Small intestine (tissue), 7 donors: ENCODE measurements at regions not wholly inside any gene's neighbourhood (a gene's known extent, or its start where the extent isn't known, plus 50 kb on each side); places are given as distances from the start of the nearest gene placed in this dataset.

Source experiments
- DNase-seq, 2 donors: peaks; one replicate each; pipeline versions ENCODE4 v3.0.0 to v3.0.0-alpha.2; 2013
- FAIRE-seq: peaks from 2 replicates; lab custom pipeline; 2012; peaks lifted over from hg19 to GRCh38; lab: Jason Lieb, UNC
- H3K27ac ChIP-seq, 3 donors: one replicate each; pipeline ENCODE4 v1.5.1; 2013; ENCODE audit warnings: low read length in 2 of 3, mild to moderate bottlenecking in 2 of 3, control low read depth in 1 of 3, inconsistent platforms in 1 of 3, low read depth in 1 of 3, moderate library complexity in 1 of 3
- H3K27me3 ChIP-seq, 3 donors: one replicate each; pipeline ENCODE4 v1.6.1; 2013; ENCODE audit warnings: low read length in 3 of 3, inconsistent platforms in 1 of 3; ENCODE audit not compliant: control insufficient read depth in 3 of 3, insufficient read depth in 3 of 3
- H3K36me3 ChIP-seq, 3 donors: one replicate each; pipeline ENCODE4 v1.6.1; 2013; ENCODE audit warnings: low read length in 3 of 3, inconsistent platforms in 1 of 3, low read depth in 1 of 3, mild to moderate bottlenecking in 1 of 3, moderate library complexity in 1 of 3; ENCODE audit not compliant: control insufficient read depth in 3 of 3, insufficient read depth in 2 of 3
- H3K4me1 ChIP-seq, 3 donors: one replicate each; pipeline ENCODE4 v1.6.1; 2013; ENCODE audit warnings: low read length in 2 of 3, inconsistent platforms in 1 of 3, low read depth in 1 of 3, mild to moderate bottlenecking in 1 of 3, moderate library complexity in 1 of 3; ENCODE audit not compliant: control insufficient read depth in 3 of 3, insufficient read depth in 2 of 3
- H3K4me3 ChIP-seq, 3 donors: one replicate each; pipeline ENCODE4 v1.5.1; 2013; ENCODE audit warnings: low read length in 3 of 3, control low read depth in 1 of 3, inconsistent platforms in 1 of 3, low read depth in 1 of 3, mild to moderate bottlenecking in 1 of 3, moderate library complexity in 1 of 3
- H3K9me3 ChIP-seq, 2 donors: one replicate each; pipeline ENCODE4 v1.6.1; 2013; ENCODE audit warnings: low read depth in 1 of 2, low read length in 1 of 2; ENCODE audit not compliant: control insufficient read depth in 2 of 2, insufficient read depth in 1 of 2
- WGBS, 3 donors: extraction: QIAGEN DNeasy Blood & Tissue Kit; methylation state at CpG; one replicate each; pipeline ENCODE4 v1.1.7; 2013; 5-methylcytosine and 5-hydroxymethylcytosine counted together
- donor health status: healthy with polysubstance abuse.
- donor health status: control.
- donor health status: control.
- donor health status: Bipolar disorder and iron deficiency.
- donor health status: healthy.

- no peak for FAIRE-seq
- H3K27me3 ChIP-seq: no peaks in the 10 kb centered on the region
- no peak for DNase-seq
- H3K4me1 ChIP-seq: no peaks in the 10 kb centered on the region
- no peaks in the 10 kb centered on the region for H3K36me3 ChIP-seq
- H3K9me3 ChIP-seq: no peaks in the 10 kb centered on the region
- no peak overlapping the region for H3K27ac ChIP-seq
- H3K4me3 ChIP-seq: no peak overlapping the region
- WGBS, 3 donors: 78 to 83% (median 78%) methylated on average over 4 of the region's 4 CpGs
These were observed 181.7 kb upstream of the DPYD start for GRCh38 chr1:98102345-98103030.

GRCh38 chr1:98101364-98101763, 180.5 kb upstream of the DPYD start:
- no peak for FAIRE-seq

GRCh38 chr1:98099501-98099900, 178.7 kb upstream of the DPYD start:
- Histone ChIP-seq H3K27me3 (no peaks in the 10 kb centered on the region), H3K36me3 (no peaks in the 10 kb centered on the region), H3K4me3 (no peak overlapping the region), H3K9me3 (no peaks in the 10 kb centered on the region), H3K27ac (no peak overlapping the region), H3K4me1 (no peaks in the 10 kb centered on the region)
- no peak for DNase-seq
- WGBS, 3 donors: 47 to 70% (median 59%) methylated on average over 3 of the region's 3 CpGs
- no peak for FAIRE-seq

More at GRCh38 chr1:98101364-98101763, 180.5 kb upstream of the DPYD start:
- 25 to 55% (median 38%) methylated on average over 2 of the region's 2 CpGs for WGBS, 3 donors
- no peaks in the 10 kb centered on the region for H3K4me1 ChIP-seq
- no peak overlapping the region for H3K4me3 ChIP-seq
- no peaks in the 10 kb centered on the region for H3K9me3 ChIP-seq
- no peaks in the 10 kb centered on the region for H3K36me3 ChIP-seq
- H3K27me3 ChIP-seq: no peaks in the 10 kb centered on the region
- no peak for DNase-seq
- H3K27ac ChIP-seq: no peak overlapping the region

- Histone ChIP-seq H3K27me3 (no peaks in the 10 kb centered on the region), H3K27ac (no peak overlapping the region), H3K36me3 (no peaks in the 10 kb centered on the region), H3K9me3 (no peaks in the 10 kb centered on the region), H3K4me1 (no peaks in the 10 kb centered on the region), H3K4me3 (no peak overlapping the region)
- FAIRE-seq (no peak), DNase-seq (no peak)
These were observed 177.6 kb upstream of the DPYD start for GRCh38 chr1:98098473-98098872.

- FAIRE-seq: no peak
- H3K27me3 ChIP-seq: no peaks in the 10 kb centered on the region
- no peak overlapping the region for H3K27ac ChIP-seq
- H3K4me3 ChIP-seq: no peak overlapping the region
- H3K36me3 ChIP-seq: no peaks in the 10 kb centered on the region
- DNase-seq: no peak
- H3K9me3 ChIP-seq: no peaks in the 10 kb centered on the region
- no peaks in the 10 kb centered on the region for H3K4me1 ChIP-seq
These were observed 169.5 kb upstream of the DPYD start for GRCh38 chr1:98090351-98090750.

GRCh38 chr1:98088381-98088780, 167.5 kb upstream of the DPYD start:
- H3K4me3 ChIP-seq: no peak overlapping the region
- FAIRE-seq: peak; percentile 49
- WGBS, 3 donors: 56 to 63% (median 62%) methylated on average over 3 of the region's 3 CpGs
- H3K4me1 ChIP-seq: no peaks in the 10 kb centered on the region
- DNase-seq: no peak
- no peaks in the 10 kb centered on the region for H3K9me3 ChIP-seq
- H3K27me3 ChIP-seq: no peaks in the 10 kb centered on the region
- no peaks in the 10 kb centered on the region for H3K36me3 ChIP-seq
- H3K27ac ChIP-seq: no peak overlapping the region

- H3K4me1 ChIP-seq: no peaks in the 10 kb centered on the region
- no peak overlapping the region for H3K27ac ChIP-seq
- H3K9me3 ChIP-seq: no peaks in the 10 kb centered on the region
- no peaks in the 10 kb centered on the region for H3K27me3 ChIP-seq
- no peaks in the 10 kb centered on the region for H3K36me3 ChIP-seq
- H3K4me3 ChIP-seq: no peak overlapping the region
- FAIRE-seq (no peak), DNase-seq (peak in 1 of 2 donors; percentile 75)
- 50 to 64% (median 57%) methylated on average over 3 of the region's 3 CpGs for WGBS, 3 donors
These were observed 166.1 kb upstream of the DPYD start for GRCh38 chr1:98086796-98087441.

GRCh38 chr1:98086156-98086555, 165.3 kb upstream of the DPYD start:
- no peaks in the 10 kb centered on the region for H3K27me3 ChIP-seq
- no peaks in the 10 kb centered on the region for H3K36me3 ChIP-seq
- FAIRE-seq: no peak
- no peaks in the 10 kb centered on the region for H3K9me3 ChIP-seq
- H3K27ac ChIP-seq: no peak overlapping the region
- WGBS, 3 donors: 86 to 100% (median 89%) methylated on average over 1 of the region's 1 CpG
- DNase-seq: no peak
- H3K4me1 ChIP-seq: no peaks in the 10 kb centered on the region
- H3K4me3 ChIP-seq: no peak overlapping the region

GRCh38 chr1:98084188-98084587, 163.4 kb upstream of the DPYD start:
- 52 to 67% (median 60%) methylated on average over 2 of the region's 2 CpGs for WGBS, 3 donors
- FAIRE-seq (no peak), DNase-seq (no peak)
- Histone ChIP-seq H3K9me3 (no peaks in the 10 kb centered on the region), H3K4me3 (no peak overlapping the region), H3K27ac (no peak overlapping the region), H3K27me3 (no peaks in the 10 kb centered on the region), H3K4me1 (no peaks in the 10 kb centered on the region), H3K36me3 (no peaks in the 10 kb centered on the region)
